Umbilical cord (tissue), 1 donor: ENCODE measurements at regions not wholly inside any gene's neighbourhood (a gene's known extent, or its start where the extent isn't known, plus 50 kb on each side); places are given as distances from the start of the nearest gene placed in this dataset.

Source experiments
- DNase-seq: peaks from one replicate; pipeline ENCODE4 v3.0.0-alpha.2; 2015; ENCODE audit warnings: low spot score

GRCh38 chrX:6906608-6907007 lies 240.9 kb upstream of the STS start:
- DNase-seq = no peak

DNA sequence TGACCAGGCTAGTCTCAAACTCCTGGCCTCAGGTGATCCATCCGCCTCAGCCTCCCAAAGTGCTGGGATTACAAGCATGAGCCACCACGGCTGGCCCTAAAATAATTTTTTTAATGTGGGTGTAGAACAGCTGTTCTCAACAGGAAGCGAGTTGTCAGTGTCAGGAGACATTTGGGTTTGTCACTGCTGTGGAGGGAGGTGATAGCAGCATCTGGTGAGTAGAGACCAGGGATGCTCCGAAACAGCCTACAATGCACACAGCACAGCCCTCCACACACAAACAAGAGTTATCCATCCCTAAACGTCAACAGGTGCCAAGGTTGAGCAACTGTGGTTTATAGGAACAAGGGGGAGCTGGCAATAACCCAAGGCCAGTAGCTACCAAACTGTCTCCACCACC lies 243.4 kb upstream of the STS start:
- DNase-seq = no peak

DNA sequence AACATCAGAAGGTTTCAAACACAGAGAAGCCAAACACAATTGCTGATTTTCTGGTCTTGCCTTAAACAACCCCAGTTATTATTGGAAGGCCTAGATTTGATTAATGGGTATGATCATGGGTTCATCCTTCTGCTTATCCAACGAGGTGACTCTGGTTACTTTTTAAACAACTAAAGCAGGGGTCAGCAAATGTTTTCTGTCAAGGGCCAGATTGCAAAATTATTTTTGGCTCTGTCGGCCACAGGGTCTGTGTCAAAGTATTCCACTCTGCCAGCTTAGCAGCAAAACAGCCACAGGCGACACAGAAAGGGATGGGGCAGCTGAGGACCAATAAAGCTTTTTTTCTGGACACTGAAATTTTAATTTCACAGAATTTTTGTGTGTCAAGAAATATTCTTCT lies 249.1 kb upstream of the STS start:
- no peak for DNase-seq

DNA sequence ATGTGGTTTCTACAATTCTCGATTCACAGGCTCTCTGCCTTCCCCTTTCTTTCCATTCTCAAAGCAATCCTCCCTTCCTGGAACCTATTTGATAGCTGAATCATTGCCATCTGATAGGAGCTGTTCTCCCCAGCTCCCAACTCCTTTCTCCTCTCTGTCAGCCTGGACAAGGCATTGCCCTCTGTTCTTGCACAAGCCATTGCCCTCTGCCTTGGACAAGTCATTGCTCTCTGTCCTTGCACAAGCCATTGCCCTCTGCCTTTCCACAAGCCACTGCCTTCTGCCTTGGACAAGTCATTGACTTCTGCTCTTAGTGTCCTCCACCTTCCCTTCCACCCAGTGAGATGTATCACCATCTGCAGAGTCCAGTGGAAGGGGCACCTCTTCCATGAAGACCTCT lies 256.1 kb upstream of the STS start:
- DNase-seq = no peak

DNA sequence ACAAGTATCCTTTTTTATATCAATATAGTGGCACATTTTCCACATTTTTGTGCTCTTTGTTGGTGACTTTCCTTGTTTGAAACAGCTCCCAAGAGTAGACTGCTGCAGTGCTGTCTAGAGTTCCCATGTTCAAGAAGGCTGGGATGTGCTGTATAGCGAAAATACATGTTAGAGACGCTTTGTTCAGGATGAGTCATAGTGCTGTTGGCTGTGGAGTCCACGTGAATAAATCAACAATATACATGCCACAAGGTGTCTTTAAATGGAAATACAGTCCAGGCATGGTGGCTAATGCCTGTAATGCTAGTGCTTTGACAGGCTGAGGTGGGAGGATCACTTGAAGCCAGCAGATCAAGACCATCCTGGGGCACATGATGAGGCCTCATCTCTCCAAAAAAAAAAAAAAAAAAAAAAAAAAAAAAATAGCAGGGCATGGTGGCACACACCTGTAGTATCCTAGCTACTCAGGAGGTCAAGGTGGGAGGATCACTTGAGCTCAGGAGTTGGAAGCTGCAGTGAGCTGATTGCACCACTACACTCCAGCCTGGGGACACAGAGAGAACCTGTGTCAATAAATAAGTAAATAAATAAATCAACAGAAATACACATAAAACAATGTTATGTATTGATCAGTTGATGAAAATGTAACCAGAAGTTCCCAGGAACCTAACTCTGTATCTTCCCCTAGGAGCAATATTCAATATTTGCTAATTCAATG lies 256.8 kb upstream of the STS start:
- DNase-seq = no peak

- DNase-seq = no peak
Measured at GRCh38 chrX:6885909-6886308, 261.6 kb upstream of the STS start.

DNA sequence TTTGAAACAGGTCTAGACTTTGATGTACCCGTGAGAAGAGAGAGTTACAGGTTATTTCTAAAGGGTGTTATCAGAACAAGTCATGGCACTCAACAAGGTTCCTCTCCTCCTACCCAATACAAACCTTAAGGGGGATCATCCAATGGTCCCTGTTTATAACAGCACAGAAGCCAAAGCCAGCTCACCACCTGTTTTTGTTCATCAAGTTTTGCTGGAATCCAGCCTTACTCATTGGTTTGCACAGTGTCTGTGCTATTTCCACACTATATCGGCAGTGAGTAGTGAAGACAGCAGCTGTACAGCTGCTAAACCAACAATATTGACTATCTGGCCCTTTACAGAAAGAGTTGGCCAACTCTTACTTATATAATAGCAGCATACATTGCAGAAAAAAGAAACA lies 262.1 kb upstream of the STS start:
- DNase-seq = no peak

DNA sequence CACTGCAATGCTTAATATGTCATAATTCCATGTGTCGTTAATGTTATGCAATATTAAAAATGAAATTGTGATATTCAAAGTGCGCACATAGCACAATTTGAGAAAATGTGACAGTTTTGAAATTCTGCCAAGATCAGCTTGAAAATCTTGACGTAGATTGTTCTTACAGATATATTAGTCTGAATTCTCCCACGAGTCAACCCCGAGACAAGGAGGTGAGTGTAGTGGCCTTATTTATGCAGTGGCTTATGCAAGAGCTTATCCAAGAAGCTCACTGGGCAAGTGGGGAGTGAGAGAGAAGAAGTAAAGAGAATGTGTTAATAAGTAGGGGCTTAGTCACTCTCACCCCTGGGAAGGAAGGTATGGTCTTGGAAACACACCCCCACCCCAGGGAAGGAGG lies 286.1 kb upstream of the STS start:
- DNase-seq = no peak

DNA sequence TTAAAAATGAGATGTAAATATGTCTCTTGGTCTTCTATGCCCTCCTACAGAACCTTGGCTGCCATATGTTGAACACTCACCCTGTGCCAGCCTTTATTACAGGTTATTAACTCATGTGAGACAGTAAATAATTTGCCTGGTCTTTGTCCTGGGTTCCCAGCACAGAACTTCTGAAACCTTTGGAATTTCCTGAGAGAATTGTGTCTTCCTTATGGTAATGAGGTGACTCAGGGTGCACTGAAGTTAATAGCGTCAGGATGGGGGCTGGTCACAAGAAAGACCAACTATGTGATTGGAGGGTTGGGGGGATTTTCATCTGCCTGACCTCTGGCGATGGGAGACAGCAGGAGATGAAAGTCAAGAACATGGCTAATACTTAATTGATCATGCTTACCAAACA lies 289.8 kb upstream of the STS start:
- DNase-seq = no peak

GRCh38 chrX:6856471-6856870 lies 291.0 kb upstream of the STS start:
- no peak for DNase-seq

- no peak for DNase-seq
Measured at GRCh38 chrX:6852869-6853268, 294.6 kb upstream of the STS start.

DNA sequence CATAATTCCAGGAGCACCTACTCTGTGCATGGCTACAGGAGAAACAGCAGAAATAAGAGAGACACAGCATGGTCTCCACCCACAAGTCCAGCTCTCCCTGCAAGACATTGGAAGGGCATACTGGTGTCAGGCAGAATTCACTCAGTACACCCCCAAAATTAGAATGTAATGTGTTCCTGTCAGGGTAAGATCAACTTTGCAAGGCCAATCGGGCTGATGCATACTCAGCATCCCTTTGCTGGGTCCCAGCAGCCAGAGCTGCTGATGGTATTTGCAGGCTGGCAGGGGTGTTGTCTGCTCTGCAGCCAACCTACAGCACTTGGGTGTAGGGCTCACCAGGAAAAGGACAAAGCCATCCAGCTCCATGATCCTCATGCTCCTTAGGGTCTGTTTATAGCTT lies 295.4 kb upstream of the STS start:
- DNase-seq = no peak

GRCh38 chrX:6851140-6851539 lies 296.4 kb upstream of the STS start:
- no peak for DNase-seq

DNA sequence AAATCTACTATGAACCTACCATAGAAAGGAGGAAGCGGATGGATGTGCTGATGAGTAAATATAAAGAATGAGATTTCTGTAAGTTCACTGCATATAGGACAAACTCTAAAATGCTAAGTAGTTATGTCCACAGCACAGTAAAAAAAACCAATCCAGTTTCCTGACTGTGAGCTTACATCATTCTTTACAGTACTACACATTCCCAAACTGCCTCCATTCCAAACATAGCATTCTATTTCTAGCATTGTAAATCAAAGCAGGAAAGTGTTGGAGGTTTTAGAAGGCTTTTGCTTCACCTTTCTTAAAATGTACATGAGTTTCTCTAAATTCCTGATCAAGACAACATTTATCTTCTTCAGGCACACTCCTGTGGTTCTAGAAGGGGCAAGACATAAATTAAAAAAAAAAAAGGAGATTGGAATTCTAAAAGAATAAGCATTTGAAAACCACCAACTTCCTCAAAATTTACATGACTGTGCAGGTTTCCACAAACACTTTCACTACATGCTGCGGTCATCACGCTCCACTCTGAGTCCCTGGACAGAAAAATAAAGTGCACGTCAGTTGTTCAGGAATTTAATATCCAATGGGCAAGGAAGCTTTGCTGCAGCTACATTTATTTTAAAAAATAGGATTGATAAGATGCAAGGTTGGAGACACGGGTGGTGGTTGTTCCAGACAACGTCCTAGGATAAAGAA lies 297.6 kb upstream of the STS start:
- DNase-seq = peak; percentile 44

- DNase-seq = no peak
Measured at GRCh38 chrX:6832619-6833018, 297.7 kb upstream of the VCX3A start.

DNA sequence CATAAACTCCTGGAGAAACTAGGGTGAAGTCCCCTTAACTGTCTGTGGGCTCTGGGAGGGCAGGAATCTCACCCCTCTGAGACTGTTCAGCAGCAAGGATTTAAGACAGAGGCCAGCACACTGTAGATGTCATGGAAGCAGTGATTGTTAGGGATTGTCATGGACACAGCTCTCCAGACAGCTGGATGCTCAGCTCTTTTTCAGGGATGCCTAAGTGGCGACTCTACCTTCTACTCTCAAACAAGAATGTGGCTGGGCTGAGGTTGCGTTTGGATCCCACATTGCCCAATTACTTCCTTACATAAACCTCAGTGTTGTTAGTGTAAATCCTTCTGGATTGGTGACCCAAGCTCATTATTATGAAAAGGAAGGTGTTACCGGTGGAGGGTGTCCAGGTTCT lies 291.9 kb upstream of the VCX3A start:
- DNase-seq = no peak

DNA sequence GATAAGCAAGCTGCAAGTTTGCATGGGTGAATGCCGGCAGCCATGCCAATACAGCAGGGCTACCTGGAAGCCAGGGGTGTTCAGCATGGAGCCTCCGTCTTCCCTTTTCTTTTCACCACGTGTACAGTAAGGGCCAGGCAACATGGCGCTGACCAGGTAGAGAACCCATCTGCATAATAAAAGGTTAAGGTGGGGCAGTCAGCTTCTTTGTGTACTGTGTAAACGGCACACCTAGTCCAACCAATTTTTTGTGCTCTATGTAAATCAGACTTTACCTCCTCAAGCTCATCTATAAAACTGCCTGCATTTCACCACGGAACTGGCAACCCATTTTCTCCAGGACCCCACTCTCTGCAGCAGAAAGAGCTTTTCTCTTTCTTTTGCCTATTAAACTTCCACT lies 286.8 kb upstream of the VCX3A start:
- DNase-seq = no peak

GRCh38 chrX:6813836-6814370 lies 279.0 kb upstream of the VCX3A start:
- DNase-seq = no peak

DNA sequence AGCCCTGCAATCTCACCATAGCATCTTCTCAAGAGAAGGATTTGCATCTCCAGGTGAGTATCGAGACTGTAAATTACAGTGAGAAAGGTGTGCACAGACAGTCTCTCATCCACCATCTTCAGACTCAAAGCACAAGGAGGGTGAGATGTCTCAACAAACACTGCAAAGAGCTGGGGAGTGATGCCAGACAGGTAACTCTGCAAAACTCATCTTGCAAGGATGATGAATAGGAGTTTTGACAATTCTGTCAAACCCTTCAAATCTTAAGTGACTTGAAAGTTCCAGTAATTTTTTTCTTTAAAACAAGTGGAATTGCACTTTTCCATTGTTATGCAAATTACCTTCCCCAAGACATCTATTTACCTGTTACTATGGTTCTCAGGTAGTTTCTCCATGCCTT lies 277.2 kb upstream of the VCX3A start:
- no peak for DNase-seq

DNA sequence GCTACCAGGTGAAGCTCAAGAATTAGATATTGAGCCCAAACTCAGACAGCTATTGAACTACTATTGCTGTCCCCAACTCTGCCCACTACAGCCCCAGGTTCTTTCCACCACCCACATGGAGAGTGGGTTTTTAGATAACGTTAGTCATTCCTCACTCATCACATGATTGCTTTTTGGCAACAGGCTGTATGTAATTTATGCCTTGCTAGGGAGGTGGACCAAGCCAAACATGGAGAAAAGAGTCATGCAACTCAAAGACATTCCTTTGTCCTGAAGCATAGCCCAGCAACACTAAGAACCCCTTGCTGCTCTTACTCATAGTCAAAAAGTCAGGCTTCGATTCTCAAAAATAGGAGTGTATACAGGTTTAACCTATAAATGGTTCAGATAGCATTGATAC lies 275.9 kb upstream of the VCX3A start:
- no peak for DNase-seq

- no peak for DNase-seq
Measured at GRCh38 chrX:6803607-6804006, 268.7 kb upstream of the VCX3A start.

DNA sequence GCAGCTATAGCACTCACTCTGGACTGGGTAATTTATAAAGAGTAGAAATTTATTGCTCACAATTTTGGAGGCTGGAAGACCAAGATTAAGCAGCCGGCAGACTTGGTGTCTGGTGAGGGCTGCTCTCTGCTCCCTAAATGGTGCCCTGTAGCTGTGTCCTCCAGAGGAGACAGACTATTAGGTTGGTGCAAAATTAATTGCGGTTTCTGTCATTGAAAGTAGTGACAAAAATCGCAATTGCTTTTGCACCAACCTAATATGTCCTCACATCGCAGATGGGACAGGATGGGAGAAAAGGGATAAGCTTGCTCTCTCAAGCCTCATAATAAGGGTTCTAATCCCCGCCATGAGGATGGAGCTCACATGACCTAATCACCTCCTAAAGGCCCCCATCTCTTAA lies 258.1 kb upstream of the VCX3A start:
- DNase-seq = no peak

- no peak for DNase-seq
Measured at GRCh38 chrX:6783912-6784311, 249.0 kb upstream of the VCX3A start.
